ENCODE measurements at regions not wholly inside any gene's neighbourhood (a gene's known extent, or its start where the extent isn't known, plus 50 kb on each side); places are given as distances from the start of the nearest gene placed in this dataset.
"Not testable (repeated sequence)": the region's sequence is repeated elsewhere in the genome, so short reads cannot be mapped to it uniquely, and the experiment has no call there.

- Histone ChIP-seq H3K36me3 (no peaks in the 10 kb centered on the region), H3K4me1 (no peaks in the 10 kb centered on the region), H3K9me3 (no peaks in the 10 kb centered on the region), H3K27me3 (no peaks in the 10 kb centered on the region), H3K4me3 (ENCODE audit: low read depth, low read length) (no peak overlapping the region)
- no peak for DNase-seq
- TF ChIP-seq CTCF (IDR thresholded peaks at IDR 0.05; ENCODE audit: low read depth, low read length) = no peak
These were observed 230.9 kb downstream of the SOX3 start for GRCh38 chrX:140273921-140274320.

GRCh38 chrX:140250391-140250790 is 254.5 kb downstream of the SOX3 start:
- no peaks in the 10 kb centered on the region for H3K4me1 ChIP-seq

GRCh38 chrX:140249088-140249487 is 255.8 kb downstream of the SOX3 start:
- no peak for DNase-seq
- TF ChIP-seq CTCF (IDR thresholded peaks at IDR 0.05; ENCODE audit: low read depth, low read length) = no peak
- no peaks in the 10 kb centered on the region for H3K4me1 ChIP-seq
- H3K36me3 ChIP-seq = no peaks in the 10 kb centered on the region
- no peaks in the 10 kb centered on the region for H3K9me3 ChIP-seq
- H3K27me3 ChIP-seq = no peaks in the 10 kb centered on the region
- no peak overlapping the region for H3K4me3 ChIP-seq (ENCODE audit: low read depth, low read length)

More at GRCh38 chrX:140250391-140250790, 254.5 kb downstream of the SOX3 start:
- no peak for TF ChIP-seq CTCF (IDR thresholded peaks at IDR 0.05; ENCODE audit: low read depth, low read length)
- Histone ChIP-seq H3K4me3 (ENCODE audit: low read depth, low read length) (no peak overlapping the region), H3K9me3 (no peaks in the 10 kb centered on the region), H3K36me3 (no peaks in the 10 kb centered on the region), H3K27me3 (no peaks in the 10 kb centered on the region)
- no peak for DNase-seq

- Histone ChIP-seq H3K4me3 (ENCODE audit: low read depth, low read length) (no peak overlapping the region), H3K4me1 (no peaks in the 10 kb centered on the region), H3K27me3 (no peaks in the 10 kb centered on the region), H3K36me3 (no peaks in the 10 kb centered on the region), H3K9me3 (no peaks in the 10 kb centered on the region)
- DNase-seq = no peak
- TF ChIP-seq CTCF (IDR thresholded peaks at IDR 0.05; ENCODE audit: low read depth, low read length) = no peak
These were observed 263.9 kb upstream of the CXorf66 start for GRCh38 chrX:140229191-140229590.

- H3K4me3 ChIP-seq (ENCODE audit: low read depth, low read length); H3K36me3 ChIP-seq; H3K9me3 ChIP-seq; DNase-seq; H3K27me3 ChIP-seq; H3K4me1 ChIP-seq: not testable (repeated sequence)
These were observed 260.7 kb upstream of the CXorf66 start for GRCh38 chrX:140226037-140226436.

- not testable (repeated sequence) for H3K27me3 ChIP-seq; DNase-seq; H3K9me3 ChIP-seq; H3K4me3 ChIP-seq (ENCODE audit: low read depth, low read length); H3K4me1 ChIP-seq; H3K36me3 ChIP-seq
These were observed 250.6 kb upstream of the CXorf66 start for GRCh38 chrX:140215894-140216293.

- not testable (repeated sequence) for H3K27me3 ChIP-seq; H3K9me3 ChIP-seq; H3K4me1 ChIP-seq; DNase-seq; H3K4me3 ChIP-seq (ENCODE audit: low read depth, low read length); H3K36me3 ChIP-seq
These were observed 249.2 kb upstream of the CXorf66 start for GRCh38 chrX:140214518-140214917.

- no peak for DNase-seq
- TF ChIP-seq CTCF (IDR thresholded peaks at IDR 0.05; ENCODE audit: low read depth, low read length) = no peak
- Histone ChIP-seq H3K27me3 (no peaks in the 10 kb centered on the region), H3K9me3 (no peaks in the 10 kb centered on the region), H3K36me3 (no peaks in the 10 kb centered on the region), H3K4me3 (ENCODE audit: low read depth, low read length) (no peak overlapping the region), H3K4me1 (no peaks in the 10 kb centered on the region)
These were observed 241.3 kb upstream of the CXorf66 start for GRCh38 chrX:140206657-140207056.
